ENCODE measurements at regions not wholly inside any gene's neighbourhood (a gene's known extent, or its start where the extent isn't known, plus 50 kb on each side); places are given as distances from the start of the nearest gene placed in this dataset.

GRCh38 chr1:99538618-99538956 is 107.3 kb upstream of the PALMD start:
- Histone ChIP-seq H4K5ac (ENCODE audit: insufficient read length, low read depth, low read length) (no peak overlapping the region), H2BK20ac (ENCODE audit: low read length) (no peak overlapping the region), H4K8ac (ENCODE audit: extremely low read depth, insufficient read depth, low read length) (no peak overlapping the region), H4K20me1 (replicated peaks in 1 of 2; ENCODE audit: control insufficient read depth in 1 of 2, insufficient read depth in 2 of 2, low read length in 2 of 2) (no peaks in the 10 kb centered on the region), H3K79me1 (ENCODE audit: low read depth, low read length) (no peaks in the 10 kb centered on the region), H2AFZ (ENCODE audit: low read length) (no peak overlapping the region), H3K18ac (ENCODE audit: extremely low read depth, low read length) (no peak overlapping the region), H3K14ac (ENCODE audit: insufficient read length) (no peak overlapping the region), H3K79me2 (ENCODE audit: control insufficient read depth in 1 of 2, insufficient read depth in 2 of 2, low read length in 2 of 2) (no peaks in the 10 kb centered on the region), H2AK5ac (ENCODE audit: low read depth, low read length) (no peak overlapping the region), H3K4me1 (replicated peaks in 1 of 4; ENCODE audit: control insufficient read depth in 3 of 4, insufficient read depth in 4 of 4, low read length in 3 of 4) (peaks cover 0 to 2% (median 0%) of the 10 kb centered on the region in 4 experiments; a peak in 1 of 7 replicates), H3K23me2 (ENCODE audit: low read depth, low read length) (no peaks in the 10 kb centered on the region), H3K27ac (ENCODE audit: low read depth, low read length) (no peak overlapping the region), H4K91ac (replicated peaks; ENCODE audit: insufficient read length, low read length) (no peak overlapping the region), H2BK120ac (replicated peaks; ENCODE audit: low read depth, low read length) (no peak overlapping the region), H2BK15ac (ENCODE audit: low read length) (no peak overlapping the region), H3K23ac (ENCODE audit: insufficient read length) (no peak overlapping the region), H3K27me3 (replicated peaks in 1 of 4; ENCODE audit: control insufficient read depth in 3 of 4, extremely low read depth in 1 of 4, insufficient read depth in 3 of 4, low read length in 3 of 4) (no peaks in the 10 kb centered on the region), H3K4me2 (ENCODE audit: insufficient read depth in 1 of 2, low read depth in 2 of 2, low read length in 2 of 2) (no peak overlapping the region), H3K9me3 (ENCODE audit: insufficient read depth in 2 of 2, low read depth in 1 of 2, low read length in 1 of 2) (peaks cover 0 to 8% of the 10 kb centered on the region in 2 experiments), H3K56ac (replicated peaks; ENCODE audit: insufficient read length, low read depth, low read length) (no peak overlapping the region), H3K4ac (replicated peaks; ENCODE audit: insufficient read length, low read depth, low read length) (no peak overlapping the region), H2BK5ac (ENCODE audit: low read depth, low read length) (no peak overlapping the region), H2BK12ac (ENCODE audit: low read depth, low read length) (no peak overlapping the region), H3K9ac (replicated peaks in 1 of 4; ENCODE audit: extremely low read depth in 1 of 4, low read depth in 3 of 4, low read length in 3 of 4) (no peak overlapping the region), H3K36me3 (ENCODE audit: control insufficient read depth in 2 of 4, insufficient read depth in 4 of 4, low read length in 3 of 4) (no peaks in the 10 kb centered on the region), H3K4me3 (ENCODE audit: extremely low read depth in 1 of 4, insufficient read depth in 2 of 4, low read depth in 3 of 4, low read length in 4 of 4) (no peak overlapping the region)
- ChIA-PET POLR2A (ENCODE audit: partially characterized antibody) (no interaction called here), CTCF (ENCODE audit: partially characterized antibody) (no interaction called here)
- 95% methylated on average over 2 of the region's 2 CpGs; no CpG with 5 or more reads in 1 of the 2 experiments for WGBS, 2 experiments (ENCODE audit: extremely low coverage in 1 of 2, insufficient coverage in 1 of 2, insufficient read length in 1 of 2, insufficient replicate concordance in 2 of 2, low coverage in 1 of 2, low lambda C conversion rate in 2 of 2, missing lambda C conversion rate in 1 of 2)
- no peak for TF ChIP-seq NRF1 (IDR thresholded peaks at IDR 0.05; ENCODE audit: low read depth, low read length)
- no peak for TF ChIP-seq POLR2A (IDR thresholded peaks at IDR 0.05; ENCODE audit: control extremely low read depth in 1 of 2, low read depth in 2 of 2, low read length in 2 of 2)
- DNase-seq (ENCODE audit: low read depth in 1 of 2, low spot score in 2 of 2), result no peak
- no peak for FAIRE-seq
